HEK293T (cell line): ENCODE measurements at regions not wholly inside any gene's neighbourhood (a gene's known extent, or its start where the extent isn't known, plus 50 kb on each side); places are given as distances from the start of the nearest gene placed in this dataset.
"Not testable (repeated sequence)": the region's sequence is repeated elsewhere in the genome, so short reads cannot be mapped to it uniquely, and the experiment has no call there.

Experiments used
- CTCF ChIA-PET: fragments of 350-600 bp; formaldehyde crosslinking; extraction: SDS; loops from one replicate; lab custom pipeline; 2021; ENCODE audit warnings: antibody characterized with exemption, inconsistent platforms; lab: Yijun Ruan, JAX
- POLR2A ChIA-PET: fragments of 350-600 bp; formaldehyde crosslinking; extraction: SDS; loops from one replicate; lab custom pipeline; 2020; ENCODE audit warnings: antibody characterized with exemption, inconsistent platforms; lab: Yijun Ruan, JAX
- DNase-seq: peaks from one replicate; pipeline ENCODE4 v3.0.0; 2012; ENCODE audit warnings: mixed read lengths; ENCODE audit errors: extremely low spot score
- ARNT ChIP-seq: fragments of 450-650 bp; IDR thresholded peaks from 2 replicates; pipeline ENCODE4 v1.6.1; 2017; ENCODE audit warnings: mild to moderate bottlenecking
- BHLHE40 ChIP-seq: fragments of 450-650 bp; IDR thresholded peaks from 2 replicates; pipeline ENCODE4 v1.6.1; 2016; ENCODE audit warnings: mild to moderate bottlenecking, moderate library complexity, borderline replicate concordance
- CTBP1 ChIP-seq: fragments of 450-650 bp; IDR thresholded peaks from 2 replicates; pipeline ENCODE4 v1.6.1; 2016; ENCODE audit warnings: borderline replicate concordance
- ELF4 ChIP-seq: fragments of 450-650 bp; IDR thresholded peaks from 2 replicates; pipeline ENCODE4 v1.6.1; 2017; ENCODE audit warnings: antibody characterized with exemption
- FOXA1 ChIP-seq: fragments of 450-650 bp; IDR thresholded peaks from 2 replicates; pipeline ENCODE4 v1.6.1; 2016; ENCODE audit warnings: mild to moderate bottlenecking
- FOXK2 ChIP-seq: fragments of 450-650 bp; IDR thresholded peaks from 2 replicates; pipeline ENCODE4 v1.6.1; 2016; ENCODE audit warnings: mild to moderate bottlenecking
- FOXM1 ChIP-seq: fragments of 450-650 bp; IDR thresholded peaks from 2 replicates; pipeline ENCODE4 v1.6.1; 2017; ENCODE audit warnings: mild to moderate bottlenecking, borderline replicate concordance
- HDGF ChIP-seq: fragments of 450-650 bp; IDR thresholded peaks from 2 replicates; pipeline ENCODE4 v1.6.1; 2017; ENCODE audit warnings: antibody characterized with exemption, borderline replicate concordance
- L3MBTL2 ChIP-seq: fragments of 450-650 bp; conservative IDR thresholded peaks from 2 replicates; pipeline ENCODE4 v1.6.1; 2016; ENCODE audit warnings: mild to moderate bottlenecking
- LEF1 ChIP-seq: fragments of 450-650 bp; IDR thresholded peaks from 2 replicates; pipeline ENCODE4 v1.6.1; 2017; ENCODE audit warnings: mild to moderate bottlenecking, borderline replicate concordance
- NFRKB ChIP-seq: fragments of 450-650 bp; IDR thresholded peaks from 2 replicates; pipeline ENCODE4 v1.6.1; 2016; ENCODE audit warnings: mild to moderate bottlenecking, moderate library complexity
- PKNOX1 ChIP-seq: fragments of 450-650 bp; IDR thresholded peaks from 2 replicates; pipeline ENCODE4 v1.6.1; 2016
- SP1 ChIP-seq: fragments of 450-650 bp; IDR thresholded peaks from 2 replicates; pipeline ENCODE4 v1.6.1; 2017
- SUZ12 ChIP-seq: fragments of 450-650 bp; IDR thresholded peaks from 2 replicates; pipeline ENCODE4 v1.6.1; 2016; ENCODE audit warnings: mild to moderate bottlenecking
- TARDBP ChIP-seq: fragments of 450-650 bp; IDR thresholded peaks from 2 replicates; pipeline ENCODE4 v1.6.1; 2016
- ZNF384 ChIP-seq: fragments of 450-650 bp; IDR thresholded peaks from 2 replicates; pipeline ENCODE4 v1.6.1; 2016

GRCh38 chr18:32871786-32872185 is 99.0 kb upstream of the KLHL14 start:
- CTCF ChIA-PET: no interaction called here
- DNase-seq: no peak
- POLR2A ChIA-PET: no interaction called here
- TF ChIP-seq SUZ12 (no peak), PKNOX1 (no peak), FOXK2 (no peak), FOXA1 (no peak), CTBP1 (no peak), ELF4 (no peak), FOXM1 (no peak), BHLHE40 (no peak), SP1 (no peak), ARNT (no peak)

GRCh38 chr18:32870611-32871010 is 97.8 kb upstream of the KLHL14 start:
- ChIA-PET POLR2A (no interaction called here), CTCF (no interaction called here)
- TF ChIP-seq ARNT (no peak), L3MBTL2 (no peak), PKNOX1 (no peak), FOXA1 (no peak), FOXM1 (no peak), SUZ12 (no peak)
- DNase-seq: no peak

- POLR2A ChIA-PET: no interaction called here
Observed at GRCh38 chr18:32868406-32868805, 95.6 kb upstream of the KLHL14 start.

GRCh38 chr18:32867936-32868335 is 95.1 kb upstream of the KLHL14 start:
- POLR2A ChIA-PET: no interaction called here
- CTCF ChIA-PET: interaction anchor here (0.6 kb wide), 2 partner anchors 24 to 779 kb away, joined by 3 read pairs; no protein-coding TSS in a partner anchor

More at GRCh38 chr18:32868406-32868805, 95.6 kb upstream of the KLHL14 start:
- TF ChIP-seq NFRKB (no peak), HDGF (no peak), L3MBTL2 (no peak)
- CTCF ChIA-PET: interaction anchor here (0.6 kb wide), 2 partner anchors 23 to 779 kb away, joined by 3 read pairs; no protein-coding TSS in a partner anchor
- DNase-seq: no peak

GRCh38 chr18:32867330-32867729 is 94.5 kb upstream of the KLHL14 start:
- ChIA-PET POLR2A (no interaction called here), CTCF (interaction anchor here (0.7 kb wide), 1 partner anchor 19 kb away, joined by 3 read pairs; no protein-coding TSS in a partner anchor)
- no peak for DNase-seq
- TF ChIP-seq FOXA1 (no peak), ARNT (no peak), FOXK2 (no peak), PKNOX1 (no peak), FOXM1 (no peak), BHLHE40 (no peak), NFRKB (no peak), L3MBTL2 (no peak), TARDBP (no peak), SP1 (no peak), CTBP1 (no peak), ELF4 (no peak), SUZ12 (no peak), LEF1 (no peak)

More at GRCh38 chr18:32867936-32868335, 95.1 kb upstream of the KLHL14 start:
- TF ChIP-seq NFRKB (no peak), HDGF (no peak), FOXM1 (no peak), FOXA1 (no peak), CTBP1 (no peak), TARDBP (no peak), ARNT (no peak), LEF1 (no peak), SP1 (no peak), PKNOX1 (no peak), SUZ12 (no peak), L3MBTL2 (no peak), BHLHE40 (no peak)
- DNase-seq: no peak

GRCh38 chr18:32862031-32862430 is 89.2 kb upstream of the KLHL14 start:
- DNase-seq, POLR2A ChIA-PET, CTCF ChIA-PET: not testable (repeated sequence)

- TF ChIP-seq FOXM1: no peak
- no peak for TF ChIP-seq CTBP1
- TF ChIP-seq PKNOX1: no peak
- TF ChIP-seq ARNT: no peak
- no peak for TF ChIP-seq BHLHE40
- no peak for TF ChIP-seq LEF1
- TF ChIP-seq HDGF: no peak
- TF ChIP-seq ZNF384: no peak
- no peak for TF ChIP-seq SP1
- TF ChIP-seq NFRKB: no peak
- no peak for TF ChIP-seq FOXK2
- TF ChIP-seq FOXA1: no peak
- TF ChIP-seq L3MBTL2: no peak
- no peak for DNase-seq
- ChIA-PET POLR2A (no interaction called here), CTCF (interaction anchor here (0.9 kb wide), 1 partner anchor 10 kb away, joined by 3 read pairs; no protein-coding TSS in a partner anchor)
Observed at GRCh38 chr18:32851936-32852335, 79.1 kb upstream of the KLHL14 start.
